Hepatocyte (in vitro differentiated cells): ENCODE measurements at regions not wholly inside any gene's neighbourhood (a gene's known extent, or its start where the extent isn't known, plus 50 kb on each side); places are given as distances from the start of the nearest gene placed in this dataset.

ENCODE experiments used
- DNase-seq: peaks from one replicate; pipeline ENCODE4 v3.0.0-alpha.2; 2016; ENCODE audit warnings: low spot score
- H2AFZ ChIP-seq: fragments of 200-600 bp; sonication (generic); 2 replicates; pipeline ENCODE4 v1.6.0; 2016; ENCODE audit warnings: antibody characterized with exemption, mild to moderate bottlenecking
- H3K27ac ChIP-seq: fragments of 200-600 bp; sonication (generic); 2 replicates; pipeline ENCODE4 v1.5.1; 2016; ENCODE audit warnings: mild to moderate bottlenecking
- H3K27me3 ChIP-seq: fragments of 200-600 bp; sonication (generic); 2 replicates; pipeline ENCODE4 v1.6.1; 2016
- H3K36me3 ChIP-seq: fragments of 200-600 bp; sonication (generic); replicated peaks from 2 replicates; pipeline ENCODE4 v1.5.1; 2016; ENCODE audit warnings: low read depth; ENCODE audit not compliant: insufficient read depth
- H3K4me1 ChIP-seq: fragments of 200-600 bp; sonication (generic); 2 replicates; pipeline ENCODE4 v1.5.1; 2016; ENCODE audit warnings: mild to moderate bottlenecking, moderate library complexity; ENCODE audit not compliant: insufficient read depth
- H3K4me2 ChIP-seq: fragments of 200-600 bp; sonication (generic); 2 replicates; pipeline ENCODE4 v1.6.0; 2016
- H3K4me3 ChIP-seq: fragments of 200-600 bp; sonication (generic); 2 replicates; pipeline ENCODE4 v1.5.1; 2016; ENCODE audit warnings: mild to moderate bottlenecking
- H3K79me2 ChIP-seq: fragments of 200-600 bp; sonication (generic); 2 replicates; pipeline ENCODE4 v1.6.0; 2017; ENCODE audit warnings: mild to moderate bottlenecking
- H3K9me2 ChIP-seq: fragments of 200-600 bp; sonication (generic); replicated peaks from 2 replicates; pipeline ENCODE4 v1.6.0; 2017; ENCODE audit warnings: mild to moderate bottlenecking; ENCODE audit not compliant: insufficient read depth
- H3K9me3 ChIP-seq: fragments of 200-600 bp; sonication (generic); 2 replicates; pipeline ENCODE4 v1.5.1; 2016; ENCODE audit warnings: low read depth, mild to moderate bottlenecking
- H4K20me1 ChIP-seq: fragments of 200-600 bp; sonication (generic); 2 replicates; pipeline ENCODE4 v1.6.0; 2016; ENCODE audit warnings: mild to moderate bottlenecking; ENCODE audit not compliant: insufficient read depth, poor library complexity, severe bottlenecking
- CTCF ChIP-seq: fragments of 200-600 bp; sonication (generic); IDR thresholded peaks from 2 replicates; pipeline ENCODE4 v1.5.1; 2016; ENCODE audit warnings: antibody characterized with exemption, mild to moderate bottlenecking; ENCODE audit not compliant: poor library complexity
- EZH2 ChIP-seq: fragments of 200-600 bp; sonication (generic); IDR thresholded peaks from 2 replicates; pipeline ENCODE4 v1.6.1; 2016; ENCODE audit warnings: antibody characterized with exemption, mild to moderate bottlenecking, borderline replicate concordance
- EZH2phosphoT487 ChIP-seq: fragments of 200-600 bp; sonication (generic); IDR thresholded peaks from one replicate; pipeline ENCODE4 v1.6.1; 2018; ENCODE audit warnings: antibody characterized with exemption, mild to moderate bottlenecking, low read depth, moderate library complexity; ENCODE audit not compliant: unreplicated experiment, severe bottlenecking
- WGBS: methylation state at CpG from one replicate; pipeline ENCODE4 v1.1.6; 2016; ENCODE audit warnings: low lambda C conversion rate; ENCODE audit errors: missing lambda C conversion rate; 5-methylcytosine and 5-hydroxymethylcytosine counted together

GRCh38 chr20:6502999-6503398, 264.5 kb upstream of the BMP2 start:
- WGBS = 76% methylated on average over 2 of the region's 2 CpGs

GRCh38 chr20:6502219-6502618, 265.3 kb upstream of the BMP2 start:
- no peaks in the 10 kb centered on the region for H3K9me3 ChIP-seq
- H3K27ac ChIP-seq = no peak overlapping the region
- H3K79me2 ChIP-seq = no peaks in the 10 kb centered on the region
- no peak for DNase-seq
- H3K9me2 ChIP-seq = no peaks in the 10 kb centered on the region
- no peaks in the 10 kb centered on the region for H3K4me1 ChIP-seq
- H3K36me3 ChIP-seq = no peaks in the 10 kb centered on the region
- H3K27me3 ChIP-seq = no peaks in the 10 kb centered on the region
- WGBS = 79% methylated on average over 2 of the region's 2 CpGs
- H3K4me3 ChIP-seq = no peak overlapping the region
- TF ChIP-seq CTCF (no peak), EZH2phosphoT487 (no peak), EZH2 (no peak)
- H3K4me2 ChIP-seq = no peak overlapping the region
- H4K20me1 ChIP-seq = no peaks in the 10 kb centered on the region
- H2AFZ ChIP-seq = no peak overlapping the region

More at GRCh38 chr20:6502999-6503398, 264.5 kb upstream of the BMP2 start:
- H3K4me1 ChIP-seq = no peaks in the 10 kb centered on the region
- H3K27me3 ChIP-seq = no peaks in the 10 kb centered on the region
- H4K20me1 ChIP-seq = no peaks in the 10 kb centered on the region
- no peaks in the 10 kb centered on the region for H3K9me2 ChIP-seq
- TF ChIP-seq EZH2 (no peak), EZH2phosphoT487 (no peak), CTCF (no peak)
- H3K4me2 ChIP-seq = no peak overlapping the region
- H3K79me2 ChIP-seq = no peaks in the 10 kb centered on the region
- no peak overlapping the region for H2AFZ ChIP-seq
- no peaks in the 10 kb centered on the region for H3K9me3 ChIP-seq
- no peak for DNase-seq
- H3K4me3 ChIP-seq = no peak overlapping the region
- H3K36me3 ChIP-seq = no peaks in the 10 kb centered on the region
- no peak overlapping the region for H3K27ac ChIP-seq

GRCh38 chr20:6501061-6501460, 266.4 kb upstream of the BMP2 start:
- Histone ChIP-seq H3K4me2 (no peak overlapping the region), H3K4me3 (no peak overlapping the region), H2AFZ (no peak overlapping the region), H3K27me3 (no peaks in the 10 kb centered on the region), H4K20me1 (no peaks in the 10 kb centered on the region), H3K79me2 (no peaks in the 10 kb centered on the region), H3K9me2 (no peaks in the 10 kb centered on the region), H3K36me3 (no peaks in the 10 kb centered on the region), H3K27ac (no peak overlapping the region), H3K4me1 (no peaks in the 10 kb centered on the region), H3K9me3 (no peaks in the 10 kb centered on the region)
- 82% methylated on average over 1 of the region's 1 CpG for WGBS
- TF ChIP-seq CTCF (no peak), EZH2phosphoT487 (no peak), EZH2 (no peak)
- no peak for DNase-seq

GRCh38 chr20:6499566-6499965, 267.9 kb upstream of the BMP2 start:
- H3K9me2 ChIP-seq = no peaks in the 10 kb centered on the region
- TF ChIP-seq EZH2phosphoT487 (no peak), EZH2 (no peak), CTCF (no peak)
- no peaks in the 10 kb centered on the region for H3K9me3 ChIP-seq
- no peak overlapping the region for H3K4me2 ChIP-seq
- H3K4me1 ChIP-seq = no peaks in the 10 kb centered on the region
- no peaks in the 10 kb centered on the region for H3K27me3 ChIP-seq
- no peaks in the 10 kb centered on the region for H3K36me3 ChIP-seq
- H3K4me3 ChIP-seq = no peak overlapping the region
- H3K79me2 ChIP-seq = no peaks in the 10 kb centered on the region
- no peak for DNase-seq
- H4K20me1 ChIP-seq = no peaks in the 10 kb centered on the region
- H3K27ac ChIP-seq = no peak overlapping the region
- no peak overlapping the region for H2AFZ ChIP-seq
